ENCODE measurements at regions not wholly inside any gene's neighbourhood (a gene's known extent, or its start where the extent isn't known, plus 50 kb on each side); places are given as distances from the start of the nearest gene placed in this dataset.

- H2AFZ ChIP-seq (ENCODE audit: insufficient read depth, low read depth, low read length, poor library complexity, severe bottlenecking) = no peak overlapping the region
- no peaks in the 10 kb centered on the region for H3K27me3 Mint-ChIP-seq (ENCODE audit: low read depth in 3 of 3)
- H3K4me1 ChIP-seq (ENCODE audit: control insufficient read depth in 1 of 2, insufficient read depth in 2 of 2, low read length in 2 of 2) = no peaks in the 10 kb centered on the region
- no peak overlapping the region for H3K4me3 Mint-ChIP-seq
- peaks cover 13 to 14% of the 10 kb centered on the region in 2 donors for H3K9me3 ChIP-seq (replicated peaks in 1 of 2; ENCODE audit: control insufficient read depth in 1 of 2, insufficient read depth in 1 of 2, low read length in 2 of 2)
- no peak overlapping the region for H3K27ac Mint-ChIP-seq
- DNase-seq = no peak
- no peak overlapping the region for H3K4me3 ChIP-seq (replicated peaks in 1 of 3; ENCODE audit: low read depth in 2 of 3, low read length in 3 of 3)
- H3K27ac ChIP-seq (ENCODE audit: low read depth in 1 of 2, low read length in 2 of 2) = no peak overlapping the region
- WGBS (ENCODE audit: insufficient coverage) = no CpG with 5 or more reads among the region's 2 CpGs
- intact Hi-C loops (cut with micrococcal nuclease) = no loop called here
- H3K4me1 Mint-ChIP-seq = peaks cover 6% of the 10 kb centered on the region
- H3K9me3 Mint-ChIP-seq = peaks cover 3 to 18% (median 14%) of the 10 kb centered on the region in 7 donors
- H3K9ac ChIP-seq (ENCODE audit: insufficient read depth, low read length, poor library complexity, severe bottlenecking) = no peak overlapping the region
- no peaks in the 10 kb centered on the region for H4K20me1 ChIP-seq (ENCODE audit: insufficient read depth, low read length)
- no peaks in the 10 kb centered on the region for H3K27me3 ChIP-seq (ENCODE audit: control insufficient read depth in 2 of 2, insufficient read depth in 2 of 2, low read length in 2 of 2)
- H3K36me3 Mint-ChIP-seq = no peaks in the 10 kb centered on the region
- no peaks in the 10 kb centered on the region for H3K79me2 ChIP-seq (ENCODE audit: insufficient read depth, low read length)
- no peak for TF ChIP-seq CTCF (IDR thresholded peaks at IDR 0.05)
- H3K4me2 ChIP-seq (replicated peaks; ENCODE audit: extremely low read depth, low read length, poor library complexity, severe bottlenecking) = no peak overlapping the region
- H3K36me3 ChIP-seq (replicated peaks in 1 of 2; ENCODE audit: control insufficient read depth in 1 of 2, insufficient read depth in 2 of 2, low read length in 2 of 2) = no peaks in the 10 kb centered on the region
Observed at GRCh38 chr12:59867689-59868088, 271.9 kb downstream of the SLC16A7 start.

- H3K9ac ChIP-seq (ENCODE audit: insufficient read depth, low read length, poor library complexity, severe bottlenecking) = no peak overlapping the region
- H3K9me3 ChIP-seq (replicated peaks in 1 of 2; ENCODE audit: control insufficient read depth in 1 of 2, insufficient read depth in 1 of 2, low read length in 2 of 2) = peaks cover 17 to 21% of the 10 kb centered on the region in 2 donors
- DNase-seq = no peak
- no peaks in the 10 kb centered on the region for H3K4me1 ChIP-seq (ENCODE audit: control insufficient read depth in 1 of 2, insufficient read depth in 2 of 2, low read length in 2 of 2)
- H2AFZ ChIP-seq (ENCODE audit: insufficient read depth, low read depth, low read length, poor library complexity, severe bottlenecking) = no peak overlapping the region
- Mint-ChIP-seq H3K27me3 (ENCODE audit: low read depth in 3 of 3) (no peaks in the 10 kb centered on the region), H3K27ac (no peak overlapping the region), H3K4me1 (peaks cover 10% of the 10 kb centered on the region), H3K4me3 (no peak overlapping the region), H3K9me3 (peaks cover 7 to 28% (median 23%) of the 10 kb centered on the region in 7 donors), H3K36me3 (no peaks in the 10 kb centered on the region)
- H3K36me3 ChIP-seq (replicated peaks in 1 of 2; ENCODE audit: control insufficient read depth in 1 of 2, insufficient read depth in 2 of 2, low read length in 2 of 2) = no peaks in the 10 kb centered on the region
- H3K27ac ChIP-seq (ENCODE audit: low read depth in 1 of 2, low read length in 2 of 2) = no peak overlapping the region
- intact Hi-C loops (cut with micrococcal nuclease) = no loop called here
- TF ChIP-seq CTCF (IDR thresholded peaks at IDR 0.05) = no peak
- H4K20me1 ChIP-seq (ENCODE audit: insufficient read depth, low read length) = no peaks in the 10 kb centered on the region
- 100% methylated on average over 2 of the region's 2 CpGs for WGBS (ENCODE audit: insufficient coverage)
- H3K27me3 ChIP-seq (ENCODE audit: control insufficient read depth in 2 of 2, insufficient read depth in 2 of 2, low read length in 2 of 2) = no peaks in the 10 kb centered on the region
- no peak overlapping the region for H3K4me2 ChIP-seq (replicated peaks; ENCODE audit: extremely low read depth, low read length, poor library complexity, severe bottlenecking)
- no peaks in the 10 kb centered on the region for H3K79me2 ChIP-seq (ENCODE audit: insufficient read depth, low read length)
- H3K4me3 ChIP-seq (replicated peaks in 1 of 3; ENCODE audit: low read depth in 2 of 3, low read length in 3 of 3) = no peak overlapping the region
Observed at GRCh38 chr12:59871779-59872178, 275.9 kb downstream of the SLC16A7 start.

All from CD14-positive monocyte (primary cell).